Fibroblast of lung (primary cell): ENCODE measurements at regions not wholly inside any gene's neighbourhood (a gene's known extent, or its start where the extent isn't known, plus 50 kb on each side); places are given as distances from the start of the nearest gene placed in this dataset.

Source experiments
- DNase-seq, 2 donors: peaks; one replicate each; pipeline versions ENCODE4 v3.0.0 to v3.0.0-alpha.2; 2010; ENCODE audit warnings: low read depth in 2 of 2
- H2AFZ ChIP-seq: 2 replicates; pipeline ENCODE4 v1.5.1; 2012; ENCODE audit warnings: low read length, control low read depth, inconsistent platforms
- H3K27ac ChIP-seq: 2 replicates; pipeline ENCODE4 v1.5.1; 2011; ENCODE audit warnings: low read length, control low read depth; ENCODE audit not compliant: insufficient read depth
- H3K27me3 ChIP-seq: 2 replicates; pipeline ENCODE4 v1.5.1; 2011; ENCODE audit warnings: mild to moderate bottlenecking, low read length; ENCODE audit not compliant: control insufficient read depth, insufficient read depth
- H3K36me3 ChIP-seq: 2 replicates; pipeline ENCODE4 v1.5.1; 2011; ENCODE audit warnings: low read length; ENCODE audit not compliant: control insufficient read depth, insufficient read depth
- H3K4me1 ChIP-seq: 2 replicates; pipeline ENCODE4 v1.5.1; 2011; ENCODE audit warnings: low read length; ENCODE audit not compliant: control insufficient read depth, insufficient read depth; ENCODE audit errors: extremely low read depth
- H3K4me2 ChIP-seq: 2 replicates; pipeline ENCODE4 v1.5.1; 2011; ENCODE audit warnings: low read length, control low read depth; ENCODE audit not compliant: insufficient read depth; ENCODE audit errors: extremely low read depth
- H3K4me3 ChIP-seq, 4 experiments: fragments of 200-600 bp in 1 of 4; sonication (generic) in 1 of 4; replicated peaks in 1 of 4; 2 replicates each; pipeline ENCODE4 v1.5.1; 2011 to 2016; ENCODE audit warnings: low read length in 4 of 4, low read depth in 3 of 4, mild to moderate bottlenecking in 3 of 4, control low read depth in 2 of 4, inconsistent platforms in 1 of 4, mixed read lengths in 1 of 4; ENCODE audit not compliant: insufficient read depth in 1 of 4; ENCODE audit errors: control extremely low read depth in 1 of 4
- H3K79me2 ChIP-seq: 2 replicates; pipeline ENCODE4 v1.5.1; 2012; ENCODE audit warnings: mild to moderate bottlenecking, low read length, inconsistent platforms; ENCODE audit not compliant: control insufficient read depth, insufficient read depth
- H3K9ac ChIP-seq: 2 replicates; pipeline ENCODE4 v1.5.1; 2011; ENCODE audit warnings: mild to moderate bottlenecking, low read length, control low read depth; ENCODE audit not compliant: insufficient read depth
- H3K9me3 ChIP-seq: 2 replicates; pipeline ENCODE4 v1.5.1; 2012; ENCODE audit warnings: low read depth, low read length; ENCODE audit not compliant: control insufficient read depth, insufficient read depth
- H4K20me1 ChIP-seq: 2 replicates; pipeline ENCODE4 v1.5.1; 2011; ENCODE audit warnings: low read length; ENCODE audit not compliant: control insufficient read depth, insufficient read depth; ENCODE audit errors: extremely low read depth
- EZH2 ChIP-seq: IDR thresholded peaks from 2 replicates; pipeline ENCODE4 v1.5.1; 2012; ENCODE audit warnings: low read length, control low read depth, mild to moderate bottlenecking; ENCODE audit errors: missing control alignments
- TF ChIP-seq, protein P1 (sequence below), 2 donors: IDR thresholded peaks in 1 of 2; conservative IDR thresholded peaks in 1 of 2; 1 replicate in 1 of 2; 2 replicates in 1 of 2; pipeline ENCODE4 v1.5.1; 2011 to 2012; ENCODE audit warnings: low read length in 2 of 2, control low read depth in 1 of 2, inconsistent platforms in 1 of 2, low read depth in 1 of 2, mild to moderate bottlenecking in 1 of 2

DNA sequence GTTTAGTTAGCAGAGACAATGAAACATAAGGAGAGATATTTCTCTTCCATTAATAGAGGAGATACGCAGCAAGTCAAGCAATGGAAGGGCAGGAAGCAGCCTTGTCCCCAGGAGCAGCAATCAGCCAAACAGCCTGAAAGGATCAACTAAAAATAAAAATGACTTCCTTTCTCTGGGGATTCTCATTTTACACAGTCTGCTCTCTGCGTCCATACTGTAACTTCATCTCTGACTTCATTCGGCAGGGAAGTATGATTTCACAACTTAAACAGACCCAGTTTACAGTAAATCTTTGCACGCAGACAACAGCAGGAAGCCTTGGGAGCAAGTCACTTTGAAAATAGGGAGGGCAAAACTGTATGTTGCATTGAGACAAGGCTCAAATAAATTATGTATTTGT, 826.7 kb downstream of the DIAPH3 start:
- Histone ChIP-seq H3K27ac (no peak overlapping the region), H3K4me3 (no peak overlapping the region), H3K4me2 (no peak overlapping the region), H4K20me1 (no peaks in the 10 kb centered on the region), H3K4me1 (no peaks in the 10 kb centered on the region), H3K79me2 (no peaks in the 10 kb centered on the region), H3K27me3 (no peaks in the 10 kb centered on the region), H2AFZ (no peak overlapping the region), H3K9ac (no peak overlapping the region), H3K36me3 (no peaks in the 10 kb centered on the region), H3K9me3 (no peaks in the 10 kb centered on the region)
- TF ChIP-seq EZH2: no peak
- TF ChIP-seq, protein P1, sequence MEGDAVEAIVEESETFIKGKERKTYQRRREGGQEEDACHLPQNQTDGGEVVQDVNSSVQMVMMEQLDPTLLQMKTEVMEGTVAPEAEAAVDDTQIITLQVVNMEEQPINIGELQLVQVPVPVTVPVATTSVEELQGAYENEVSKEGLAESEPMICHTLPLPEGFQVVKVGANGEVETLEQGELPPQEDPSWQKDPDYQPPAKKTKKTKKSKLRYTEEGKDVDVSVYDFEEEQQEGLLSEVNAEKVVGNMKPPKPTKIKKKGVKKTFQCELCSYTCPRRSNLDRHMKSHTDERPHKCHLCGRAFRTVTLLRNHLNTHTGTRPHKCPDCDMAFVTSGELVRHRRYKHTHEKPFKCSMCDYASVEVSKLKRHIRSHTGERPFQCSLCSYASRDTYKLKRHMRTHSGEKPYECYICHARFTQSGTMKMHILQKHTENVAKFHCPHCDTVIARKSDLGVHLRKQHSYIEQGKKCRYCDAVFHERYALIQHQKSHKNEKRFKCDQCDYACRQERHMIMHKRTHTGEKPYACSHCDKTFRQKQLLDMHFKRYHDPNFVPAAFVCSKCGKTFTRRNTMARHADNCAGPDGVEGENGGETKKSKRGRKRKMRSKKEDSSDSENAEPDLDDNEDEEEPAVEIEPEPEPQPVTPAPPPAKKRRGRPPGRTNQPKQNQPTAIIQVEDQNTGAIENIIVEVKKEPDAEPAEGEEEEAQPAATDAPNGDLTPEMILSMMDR (conservative IDR thresholded peaks at IDR 0.05 in 1 of 2, IDR thresholded peaks at IDR 0.05 in 1 of 2; ENCODE audit: low read depth in 1 of 2, low read length in 2 of 2): no peak
- peak in 1 of 2 donors; percentile 73 for DNase-seq

DNA sequence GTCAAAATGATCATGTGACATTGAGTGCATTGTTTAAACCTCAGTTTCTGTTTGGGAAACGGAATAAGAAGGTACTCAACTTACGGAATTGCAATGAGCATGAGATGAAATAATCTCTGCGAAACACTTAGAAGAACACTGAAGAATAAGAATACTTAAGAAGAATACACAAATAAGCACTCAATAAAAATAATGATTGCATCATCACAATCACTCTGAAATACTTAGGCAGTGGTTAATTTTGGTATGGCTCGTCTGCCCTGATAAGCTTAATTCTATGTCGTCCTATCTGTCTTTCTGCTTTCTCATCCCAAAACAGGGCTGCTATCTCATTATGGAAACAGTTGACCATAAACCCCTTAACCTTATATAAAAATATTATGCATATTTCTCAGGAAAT, 823.6 kb downstream of the DIAPH3 start:
- no peaks in the 10 kb centered on the region for H3K36me3 ChIP-seq
- no peak overlapping the region for H3K4me2 ChIP-seq
- no peaks in the 10 kb centered on the region for H3K27me3 ChIP-seq
- H3K79me2 ChIP-seq: no peaks in the 10 kb centered on the region
- H3K9ac ChIP-seq: no peak overlapping the region
- H3K4me3 ChIP-seq: no peak overlapping the region
- H2AFZ ChIP-seq: no peak overlapping the region
- H3K4me1 ChIP-seq: no peaks in the 10 kb centered on the region
- H3K9me3 ChIP-seq: no peaks in the 10 kb centered on the region
- no peak for TF ChIP-seq EZH2
- TF ChIP-seq, protein P1 (conservative IDR thresholded peaks at IDR 0.05 in 1 of 2, IDR thresholded peaks at IDR 0.05 in 1 of 2; ENCODE audit: low read depth in 1 of 2, low read length in 2 of 2): no peak
- H3K27ac ChIP-seq: no peak overlapping the region
- H4K20me1 ChIP-seq: no peaks in the 10 kb centered on the region
- no peak for DNase-seq

DNA sequence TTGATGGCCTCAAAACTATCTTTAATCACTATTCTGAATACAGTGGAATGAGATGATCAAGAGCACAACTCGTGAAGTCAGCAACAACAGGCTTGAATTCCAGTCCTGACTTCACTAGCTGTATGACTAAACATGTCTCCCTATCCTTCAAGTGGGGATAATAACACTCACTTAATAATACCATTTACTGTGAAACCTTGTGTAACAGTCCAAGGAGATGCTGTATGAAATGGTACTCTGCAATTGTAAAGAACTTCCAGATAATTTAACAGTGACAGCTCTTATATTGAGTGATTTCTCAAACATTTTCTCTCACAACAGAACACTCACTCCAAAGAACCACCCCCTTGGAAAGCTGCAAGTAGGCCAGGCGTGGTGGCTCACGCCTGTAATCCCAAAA, 823.1 kb downstream of the DIAPH3 start:
- no peaks in the 10 kb centered on the region for H3K36me3 ChIP-seq

More for the DNA sequence above, 823.1 kb downstream of the DIAPH3 start:
- Histone ChIP-seq H3K27me3 (no peaks in the 10 kb centered on the region), H3K79me2 (no peaks in the 10 kb centered on the region), H3K27ac (no peak overlapping the region), H3K9me3 (no peaks in the 10 kb centered on the region), H3K4me3 (no peak overlapping the region), H3K4me2 (no peak overlapping the region), H2AFZ (no peak overlapping the region), H4K20me1 (no peaks in the 10 kb centered on the region), H3K9ac (no peak overlapping the region), H3K4me1 (no peaks in the 10 kb centered on the region)
- no peak for DNase-seq
- no peak for TF ChIP-seq EZH2
- TF ChIP-seq, protein P1 (conservative IDR thresholded peaks at IDR 0.05 in 1 of 2, IDR thresholded peaks at IDR 0.05 in 1 of 2; ENCODE audit: low read depth in 1 of 2, low read length in 2 of 2): no peak
